HEK293 (cell line): ENCODE measurements at regions not wholly inside any gene's neighbourhood (a gene's known extent, or its start where the extent isn't known, plus 50 kb on each side); places are given as distances from the start of the nearest gene placed in this dataset.

ENCODE experiments used
- CTCF ChIA-PET: fragments of 350-600 bp; formaldehyde crosslinking; extraction: SDS; loops from one replicate; lab custom pipeline; 2021; ENCODE audit warnings: antibody characterized with exemption; lab: Yijun Ruan, JAX
- POLR2A ChIA-PET: fragments of 300-600 bp; formaldehyde crosslinking; extraction: SDS; loops from one replicate; lab custom pipeline; 2020; ENCODE audit warnings: antibody characterized with exemption, inconsistent platforms; lab: Yijun Ruan, JAX
- H3K27ac ChIP-seq: fragments of 200-500 bp; sonication (Bioruptor generic); 2 replicates; pipeline ENCODE4 v1.5.1; 2014; ENCODE audit warnings: low read depth, low read length, control low read depth, inconsistent platforms; ENCODE audit errors: extremely low read depth
- H3K36me3 ChIP-seq, 2 experiments: fragments of 200-500 bp in 1 of 2; sonication (Bioruptor generic) in 1 of 2; 1 replicate in 1 of 2; 2 replicates in 1 of 2; pipeline ENCODE4 v1.5.1; 2014 to 2017; ENCODE audit warnings: inconsistent platforms in 2 of 2, low read length in 2 of 2; ENCODE audit not compliant: control insufficient read depth in 2 of 2, insufficient read depth in 1 of 2
- H3K4me1 ChIP-seq: fragments of 200-500 bp; sonication (Bioruptor generic); 2 replicates; pipeline ENCODE4 v1.5.1; 2014; ENCODE audit warnings: mild to moderate bottlenecking, low read length, inconsistent platforms; ENCODE audit not compliant: control insufficient read depth, insufficient read depth
- H3K4me3 ChIP-seq: 2 replicates; pipeline ENCODE4 v1.5.1; 2011; ENCODE audit warnings: low read depth, mild to moderate bottlenecking, control low read depth, low read length, moderate library complexity
- H3K9me3 ChIP-seq: fragments of 200-500 bp; sonication (Bioruptor generic); 2 replicates; pipeline ENCODE4 v1.5.1; 2014; ENCODE audit warnings: low read depth, low read length, inconsistent platforms; ENCODE audit not compliant: control insufficient read depth, insufficient read depth
- GFI1B ChIP-seq: fragments of 450-650 bp; formaldehyde crosslinking; IDR thresholded peaks from 2 replicates; pipeline ENCODE4 v1.5.1; 2016; ENCODE audit warnings: missing biosample characterization, missing genetic modification characterization
- HOXC10 ChIP-seq: sonication (generic); formaldehyde crosslinking; IDR thresholded peaks from 2 replicates; pipeline ENCODE4 v1.8.1; 2023; ENCODE audit warnings: mild to moderate bottlenecking, missing genetic modification reagents
- KLF10 ChIP-seq: fragments of 450-650 bp; IDR thresholded peaks from 2 replicates; pipeline ENCODE4 v1.5.1; 2018; ENCODE audit warnings: missing biosample characterization, mild to moderate bottlenecking, missing genetic modification characterization
- KLF9 ChIP-seq: fragments of 450-650 bp; formaldehyde crosslinking; IDR thresholded peaks from 2 replicates; pipeline ENCODE4 v1.5.1; 2016; ENCODE audit warnings: missing biosample characterization, missing genetic modification characterization, low read depth
- PBX3 ChIP-seq: sonication (generic); formaldehyde crosslinking; IDR thresholded peaks from 2 replicates; pipeline ENCODE4 v1.8.1; 2022; ENCODE audit warnings: mild to moderate bottlenecking, moderate library complexity, missing genetic modification reagents
- SCRT2 ChIP-seq: fragments of 450-650 bp; formaldehyde crosslinking; IDR thresholded peaks from 2 replicates; pipeline ENCODE4 v1.5.1; 2016; ENCODE audit warnings: missing biosample characterization, missing genetic modification characterization
- TRIM28 ChIP-seq: IDR thresholded peaks from 2 replicates; pipeline ENCODE4 v1.6.1; 2011; ENCODE audit warnings: low read length, control low read depth, borderline replicate concordance
- ZBTB26 ChIP-seq: fragments of 450-650 bp; formaldehyde crosslinking; optimal IDR thresholded peaks from 2 replicates; pipeline ENCODE3; 2016; ENCODE audit warnings: missing biosample characterization, mild to moderate bottlenecking, missing genetic modification characterization
- ZNF155 ChIP-seq: fragments of 450-650 bp; formaldehyde crosslinking; IDR thresholded peaks from 2 replicates; pipeline ENCODE4 v1.5.1; 2016; ENCODE audit warnings: missing biosample characterization, missing genetic modification characterization
- ZNF26 ChIP-seq: fragments of 450-650 bp; formaldehyde crosslinking; IDR thresholded peaks from 2 replicates; pipeline ENCODE4 v1.5.1; 2016; ENCODE audit warnings: missing biosample characterization, missing genetic modification characterization
- ZNF266 ChIP-seq: fragments of 450-650 bp; formaldehyde crosslinking; IDR thresholded peaks from 2 replicates; pipeline ENCODE4 v1.5.1; 2016; ENCODE audit warnings: missing biosample characterization, missing genetic modification characterization, low read depth
- ZNF416 ChIP-seq: fragments of 450-650 bp; formaldehyde crosslinking; IDR thresholded peaks from 2 replicates; pipeline ENCODE4 v1.5.1; 2016; ENCODE audit warnings: missing biosample characterization, missing genetic modification characterization
- ZNF426 ChIP-seq: fragments of 450-650 bp; formaldehyde crosslinking; IDR thresholded peaks from 2 replicates; pipeline ENCODE4 v1.5.1; 2017; ENCODE audit warnings: missing biosample characterization, missing genetic modification characterization, mild to moderate bottlenecking, inconsistent platforms, moderate library complexity
- ZNF433 ChIP-seq: fragments of 450-650 bp; formaldehyde crosslinking; IDR thresholded peaks from 2 replicates; pipeline ENCODE4 v1.5.1; 2016; ENCODE audit warnings: missing biosample characterization, missing genetic modification characterization, low read depth
- ZNF449 ChIP-seq: fragments of 450-650 bp; formaldehyde crosslinking; IDR thresholded peaks from 2 replicates; pipeline ENCODE4 v1.5.1; 2017; ENCODE audit warnings: missing biosample characterization, mild to moderate bottlenecking, missing genetic modification characterization, moderate library complexity
- ZNF544 ChIP-seq: fragments of 450-650 bp; formaldehyde crosslinking; IDR thresholded peaks from 2 replicates; pipeline ENCODE4 v1.5.0; 2017; ENCODE audit warnings: missing biosample characterization, missing genetic modification characterization
- ZNF585B ChIP-seq: fragments of 450-650 bp; formaldehyde crosslinking; IDR thresholded peaks from 2 replicates; pipeline ENCODE4 v1.5.1; 2016; ENCODE audit warnings: missing biosample characterization, missing genetic modification characterization
- ZNF626 ChIP-seq: fragments of 450-650 bp; sonication (Bioruptor Pico); formaldehyde crosslinking; IDR thresholded peaks from 2 replicates; pipeline ENCODE4 v1.5.1; 2018; ENCODE audit warnings: missing biosample characterization, missing genetic modification characterization, inconsistent platforms
- ZNF677 ChIP-seq: fragments of 450-650 bp; IDR thresholded peaks from 2 replicates; pipeline ENCODE4 v1.5.0; 2018; ENCODE audit warnings: missing biosample characterization, mild to moderate bottlenecking, missing genetic modification characterization, moderate library complexity
- ZNF747 ChIP-seq: fragments of 450-650 bp; formaldehyde crosslinking; IDR thresholded peaks from 2 replicates; pipeline ENCODE4 v1.5.1; 2016; ENCODE audit warnings: missing biosample characterization, missing genetic modification characterization
- ZNF785 ChIP-seq: fragments of 450-650 bp; formaldehyde crosslinking; IDR thresholded peaks from 2 replicates; pipeline ENCODE4 v1.5.1; 2016; ENCODE audit warnings: missing biosample characterization, missing genetic modification characterization
- ZSCAN16 ChIP-seq: fragments of 450-650 bp; formaldehyde crosslinking; IDR thresholded peaks from 2 replicates; pipeline ENCODE4 v1.5.1; 2016; ENCODE audit warnings: missing biosample characterization, missing genetic modification characterization
- ZSCAN23 ChIP-seq: fragments of 450-650 bp; formaldehyde crosslinking; IDR thresholded peaks from 2 replicates; pipeline ENCODE4 v1.5.1; 2016; ENCODE audit warnings: missing biosample characterization, missing genetic modification characterization
- ZSCAN5A ChIP-seq: fragments of 450-650 bp; formaldehyde crosslinking; IDR thresholded peaks from 2 replicates; pipeline ENCODE4 v1.5.1; 2016; ENCODE audit warnings: missing biosample characterization, missing genetic modification characterization

- TF ChIP-seq TRIM28, result no peak
These were observed 829.7 kb downstream of the CDH11 start (continued) for GRCh38 chr16:64292161-64292560.

GRCh38 chr16:64290461-64290860, 831.4 kb downstream of the CDH11 start:
- no peak for TF ChIP-seq ZNF266 (tag by site-specific recombination)
- TF ChIP-seq ZNF785 (tag by site-specific recombination), result no peak
- TF ChIP-seq KLF9 (tag by site-specific recombination), result no peak
- no peak for TF ChIP-seq ZNF416 (tag by site-specific recombination)
- no peak for TF ChIP-seq ZBTB26 (tag by site-specific recombination)
- TF ChIP-seq ZSCAN23 (tag by site-specific recombination), result no peak
- Histone ChIP-seq H3K36me3 (no peaks in the 10 kb centered on the region), H3K4me1 (no peaks in the 10 kb centered on the region), H3K27ac (no peak overlapping the region), H3K4me3 (no peak overlapping the region), H3K9me3 (no peaks in the 10 kb centered on the region)
- CTCF ChIA-PET, result interaction anchor here (0.6 kb wide), 1 partner anchor 141 kb away, joined by 7 read pairs; no protein-coding TSS in a partner anchor
- POLR2A ChIA-PET, result no interaction called here

GRCh38 chr16:64287655-64288528, 834.0 kb downstream of the CDH11 start:
- no peak overlapping the region for H3K4me3 ChIP-seq
- H3K4me1 ChIP-seq, result no peaks in the 10 kb centered on the region
- H3K27ac ChIP-seq, result no peak overlapping the region
- CTCF ChIA-PET, result no interaction called here
- H3K36me3 ChIP-seq, result no peaks in the 10 kb centered on the region
- POLR2A ChIA-PET, result no interaction called here
- TF ChIP-seq ZNF626 (no peak), ZNF585B (tag by site-specific recombination) (no peak), PBX3 (CRISPR knock-in tag) (no peak), ZNF433 (no peak)
- H3K9me3 ChIP-seq, result no peaks in the 10 kb centered on the region

- ChIA-PET POLR2A (no interaction called here), CTCF (no interaction called here)
- H3K27ac ChIP-seq, result no peak overlapping the region
- H3K9me3 ChIP-seq, result no peaks in the 10 kb centered on the region
- no peak overlapping the region for H3K4me3 ChIP-seq
- H3K4me1 ChIP-seq, result no peaks in the 10 kb centered on the region
- no peaks in the 10 kb centered on the region for H3K36me3 ChIP-seq
- no peak for TF ChIP-seq SCRT2
- no peak for TF ChIP-seq ZSCAN5A
- no peak for TF ChIP-seq ZNF677
- TF ChIP-seq HOXC10 (CRISPR knock-in tag), result no peak
- no peak for TF ChIP-seq KLF10 (tag by site-specific recombination)
- no peak for TF ChIP-seq ZNF747 (tag by site-specific recombination)
- TF ChIP-seq ZNF544 (tag by site-specific recombination), result no peak
- no peak for TF ChIP-seq ZSCAN16 (tag by site-specific recombination)
- no peak for TF ChIP-seq ZNF449 (tag by site-specific recombination)
- no peak for TF ChIP-seq GFI1B (tag by site-specific recombination)
- TF ChIP-seq ZNF26 (tag by site-specific recombination), result no peak
- TF ChIP-seq ZNF426 (tag by site-specific recombination), result no peak
- no peak for TF ChIP-seq ZNF155
These were observed 839.7 kb downstream of the CDH11 start for GRCh38 chr16:64282181-64282580.
